HEK293 (cell line): ENCODE measurements at regions not wholly inside any gene's neighbourhood (a gene's known extent, or its start where the extent isn't known, plus 50 kb on each side); places are given as distances from the start of the nearest gene placed in this dataset.

Experiments used
- CTCF ChIA-PET: fragments of 350-600 bp; formaldehyde crosslinking; extraction: SDS; loops from one replicate; lab custom pipeline; 2021; ENCODE audit warnings: antibody characterized with exemption; lab: Yijun Ruan, JAX
- POLR2A ChIA-PET: fragments of 300-600 bp; formaldehyde crosslinking; extraction: SDS; loops from one replicate; lab custom pipeline; 2020; ENCODE audit warnings: antibody characterized with exemption, inconsistent platforms; lab: Yijun Ruan, JAX
- H3K27ac ChIP-seq: fragments of 200-500 bp; sonication (Bioruptor generic); 2 replicates; pipeline ENCODE4 v1.5.1; 2014; ENCODE audit warnings: low read depth, low read length, control low read depth, inconsistent platforms; ENCODE audit errors: extremely low read depth
- H3K36me3 ChIP-seq, 2 experiments: fragments of 200-500 bp in 1 of 2; sonication (Bioruptor generic) in 1 of 2; 1 replicate in 1 of 2; 2 replicates in 1 of 2; pipeline ENCODE4 v1.5.1; 2014 to 2017; ENCODE audit warnings: inconsistent platforms in 2 of 2, low read length in 2 of 2; ENCODE audit not compliant: control insufficient read depth in 2 of 2, insufficient read depth in 1 of 2
- H3K4me1 ChIP-seq: fragments of 200-500 bp; sonication (Bioruptor generic); 2 replicates; pipeline ENCODE4 v1.5.1; 2014; ENCODE audit warnings: mild to moderate bottlenecking, low read length, inconsistent platforms; ENCODE audit not compliant: control insufficient read depth, insufficient read depth
- H3K4me3 ChIP-seq: 2 replicates; pipeline ENCODE4 v1.5.1; 2011; ENCODE audit warnings: low read depth, mild to moderate bottlenecking, control low read depth, low read length, moderate library complexity
- H3K9me3 ChIP-seq: fragments of 200-500 bp; sonication (Bioruptor generic); 2 replicates; pipeline ENCODE4 v1.5.1; 2014; ENCODE audit warnings: low read depth, low read length, inconsistent platforms; ENCODE audit not compliant: control insufficient read depth, insufficient read depth
- BCL6B ChIP-seq: fragments of 450-650 bp; formaldehyde crosslinking; IDR thresholded peaks from 2 replicates; pipeline ENCODE4 v1.5.1; 2017; ENCODE audit warnings: missing biosample characterization, missing genetic modification characterization
- GLI2 ChIP-seq: fragments of 450-650 bp; formaldehyde crosslinking; IDR thresholded peaks from 2 replicates; pipeline ENCODE4; 2017; ENCODE audit warnings: missing biosample characterization, missing genetic modification characterization, low read depth, borderline replicate concordance
- HOXA7 ChIP-seq: sonication (generic); formaldehyde crosslinking; IDR thresholded peaks from 2 replicates; pipeline ENCODE4 v1.8.1; 2022; ENCODE audit warnings: missing genetic modification reagents, borderline replicate concordance
- KLF10 ChIP-seq: fragments of 450-650 bp; IDR thresholded peaks from 2 replicates; pipeline ENCODE4 v1.5.1; 2018; ENCODE audit warnings: missing biosample characterization, mild to moderate bottlenecking, missing genetic modification characterization
- OVOL3 ChIP-seq: fragments of 450-650 bp; formaldehyde crosslinking; IDR thresholded peaks from 2 replicates; pipeline ENCODE4 v1.5.1; 2016; ENCODE audit warnings: missing biosample characterization, missing genetic modification characterization
- REPIN1 ChIP-seq: fragments of 450-650 bp; formaldehyde crosslinking; IDR thresholded peaks from 2 replicates; pipeline ENCODE4 v1.5.1; 2017; ENCODE audit warnings: missing biosample characterization, missing genetic modification characterization, low read depth
- SALL2 ChIP-seq: fragments of 450-650 bp; formaldehyde crosslinking; IDR thresholded peaks from 2 replicates; pipeline ENCODE4 v1.5.0; 2017; ENCODE audit warnings: missing biosample characterization, mild to moderate bottlenecking, missing genetic modification characterization, borderline replicate concordance
- YY2 ChIP-seq: fragments of 450-650 bp; formaldehyde crosslinking; IDR thresholded peaks from 2 replicates; pipeline ENCODE4 v1.5.1; 2016; ENCODE audit warnings: missing biosample characterization, missing genetic modification characterization
- ZFHX2 ChIP-seq: fragments of 450-650 bp; formaldehyde crosslinking; conservative IDR thresholded peaks from 2 replicates; pipeline ENCODE4 v1.5.1; 2016; ENCODE audit warnings: missing biosample characterization, missing genetic modification characterization
- ZFP37 ChIP-seq: fragments of 450-650 bp; formaldehyde crosslinking; IDR thresholded peaks from 2 replicates; pipeline ENCODE4 v1.5.1; 2016; ENCODE audit warnings: missing biosample characterization, missing genetic modification characterization
- ZNF10 ChIP-seq: fragments of 450-650 bp; formaldehyde crosslinking; IDR thresholded peaks from 2 replicates; pipeline ENCODE4 v1.5.1; 2017; ENCODE audit warnings: missing biosample characterization, missing genetic modification characterization
- ZNF114 ChIP-seq: fragments of 450-650 bp; formaldehyde crosslinking; IDR thresholded peaks from 2 replicates; pipeline ENCODE4 v1.5.0; 2017; ENCODE audit warnings: missing biosample characterization, missing genetic modification characterization
- ZNF157 ChIP-seq: fragments of 450-650 bp; formaldehyde crosslinking; IDR thresholded peaks from 2 replicates; pipeline ENCODE4 v1.5.1; 2016; ENCODE audit warnings: missing biosample characterization, missing genetic modification characterization
- ZNF174 ChIP-seq: fragments of 450-650 bp; formaldehyde crosslinking; IDR thresholded peaks from 2 replicates; pipeline ENCODE4 v1.5.0; 2017; ENCODE audit warnings: missing biosample characterization, mild to moderate bottlenecking, missing genetic modification characterization
- ZNF175 ChIP-seq: fragments of 450-650 bp; formaldehyde crosslinking; IDR thresholded peaks from 2 replicates; pipeline ENCODE4 v1.5.1; 2016; ENCODE audit warnings: missing biosample characterization, missing genetic modification characterization
- ZNF280C ChIP-seq: fragments of 450-650 bp; formaldehyde crosslinking; IDR thresholded peaks from 2 replicates; pipeline ENCODE4 v1.5.1; 2016; ENCODE audit warnings: missing biosample characterization, missing genetic modification characterization
- ZNF354C ChIP-seq: fragments of 450-650 bp; formaldehyde crosslinking; IDR thresholded peaks from 2 replicates; pipeline ENCODE4 v1.5.1; 2016; ENCODE audit warnings: missing biosample characterization, missing genetic modification characterization, low read depth, borderline replicate concordance
- ZNF362 ChIP-seq: fragments of 450-650 bp; formaldehyde crosslinking; IDR thresholded peaks from 2 replicates; pipeline ENCODE4 v1.5.1; 2016; ENCODE audit warnings: missing biosample characterization, missing genetic modification characterization
- ZNF394 ChIP-seq: fragments of 450-650 bp; formaldehyde crosslinking; IDR thresholded peaks from 2 replicates; pipeline ENCODE4 v1.5.1; 2016; ENCODE audit warnings: missing biosample characterization, missing genetic modification characterization, mild to moderate bottlenecking, moderate library complexity, borderline replicate concordance
- ZNF416 ChIP-seq: fragments of 450-650 bp; formaldehyde crosslinking; IDR thresholded peaks from 2 replicates; pipeline ENCODE4 v1.5.1; 2016; ENCODE audit warnings: missing biosample characterization, missing genetic modification characterization
- ZNF548 ChIP-seq: fragments of 450-650 bp; formaldehyde crosslinking; IDR thresholded peaks from 2 replicates; pipeline ENCODE4 v1.5.1; 2016; ENCODE audit warnings: missing biosample characterization, missing genetic modification characterization
- ZNF670 ChIP-seq: fragments of 450-650 bp; formaldehyde crosslinking; IDR thresholded peaks from 2 replicates; pipeline ENCODE4 v1.5.1; 2016; ENCODE audit warnings: missing biosample characterization, missing genetic modification characterization, low read depth
- ZNF747 ChIP-seq: fragments of 450-650 bp; formaldehyde crosslinking; IDR thresholded peaks from 2 replicates; pipeline ENCODE4 v1.5.1; 2016; ENCODE audit warnings: missing biosample characterization, missing genetic modification characterization
- ZNF776 ChIP-seq: fragments of 450-650 bp; formaldehyde crosslinking; IDR thresholded peaks from 2 replicates; pipeline ENCODE4 v1.5.0; 2017; ENCODE audit warnings: missing biosample characterization, missing genetic modification characterization, borderline replicate concordance
- ZSCAN23 ChIP-seq: fragments of 450-650 bp; formaldehyde crosslinking; IDR thresholded peaks from 2 replicates; pipeline ENCODE4 v1.5.1; 2016; ENCODE audit warnings: missing biosample characterization, missing genetic modification characterization
- ZSCAN4 ChIP-seq: fragments of 450-650 bp; formaldehyde crosslinking; IDR thresholded peaks from 2 replicates; pipeline ENCODE4 v1.5.1; 2017; ENCODE audit warnings: missing biosample characterization, missing genetic modification characterization
- TF ChIP-seq, protein P1 (sequence below): fragments of 450-650 bp; formaldehyde crosslinking; IDR thresholded peaks from 2 replicates; pipeline ENCODE4 v1.5.1; 2016; ENCODE audit warnings: missing biosample characterization, missing genetic modification characterization, borderline replicate concordance
- TF ChIP-seq, protein P2 (sequence below): fragments of 450-650 bp; formaldehyde crosslinking; optimal IDR thresholded peaks from 2 replicates; pipeline ENCODE3; 2016; ENCODE audit warnings: missing biosample characterization, mild to moderate bottlenecking, missing genetic modification characterization

DNA sequence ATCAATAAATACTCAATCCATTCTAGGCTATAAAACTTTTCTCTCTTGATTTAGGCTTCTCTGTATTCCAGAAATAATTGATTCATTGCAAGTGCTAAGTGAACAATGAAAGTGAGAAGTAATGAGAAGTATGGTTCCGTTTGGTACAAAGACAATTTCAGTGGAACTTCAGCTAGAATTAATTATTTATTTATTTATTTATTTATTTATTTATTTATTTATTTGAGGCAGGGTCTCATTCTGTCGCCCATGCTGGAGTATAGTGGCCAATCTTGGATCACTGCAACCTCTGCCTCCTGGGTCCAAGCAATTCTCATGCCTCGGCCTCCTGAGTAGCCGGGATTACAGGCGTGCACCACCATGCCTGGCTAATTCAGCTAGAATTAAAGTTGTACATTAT lies 262.1 kb downstream of the B3GLCT start (continued):
- TF ChIP-seq ZSCAN4 (tag by site-specific recombination): no peak
- TF ChIP-seq ZSCAN23 (tag by site-specific recombination): no peak
- TF ChIP-seq ZNF354C (tag by site-specific recombination): no peak
- TF ChIP-seq, protein P1, sequence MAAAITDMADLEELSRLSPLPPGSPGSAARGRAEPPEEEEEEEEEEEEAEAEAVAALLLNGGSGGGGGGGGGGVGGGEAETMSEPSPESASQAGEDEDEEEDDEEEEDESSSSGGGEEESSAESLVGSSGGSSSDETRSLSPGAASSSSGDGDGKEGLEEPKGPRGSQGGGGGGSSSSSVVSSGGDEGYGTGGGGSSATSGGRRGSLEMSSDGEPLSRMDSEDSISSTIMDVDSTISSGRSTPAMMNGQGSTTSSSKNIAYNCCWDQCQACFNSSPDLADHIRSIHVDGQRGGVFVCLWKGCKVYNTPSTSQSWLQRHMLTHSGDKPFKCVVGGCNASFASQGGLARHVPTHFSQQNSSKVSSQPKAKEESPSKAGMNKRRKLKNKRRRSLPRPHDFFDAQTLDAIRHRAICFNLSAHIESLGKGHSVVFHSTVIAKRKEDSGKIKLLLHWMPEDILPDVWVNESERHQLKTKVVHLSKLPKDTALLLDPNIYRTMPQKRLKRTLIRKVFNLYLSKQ (tag by site-specific recombination): no peak
- no peak for TF ChIP-seq ZNF747
- TF ChIP-seq ZNF776 (tag by site-specific recombination): no peak
- TF ChIP-seq ZNF362 (tag by site-specific recombination): no peak
- TF ChIP-seq ZNF114 (tag by site-specific recombination): no peak
- TF ChIP-seq, protein P2, sequence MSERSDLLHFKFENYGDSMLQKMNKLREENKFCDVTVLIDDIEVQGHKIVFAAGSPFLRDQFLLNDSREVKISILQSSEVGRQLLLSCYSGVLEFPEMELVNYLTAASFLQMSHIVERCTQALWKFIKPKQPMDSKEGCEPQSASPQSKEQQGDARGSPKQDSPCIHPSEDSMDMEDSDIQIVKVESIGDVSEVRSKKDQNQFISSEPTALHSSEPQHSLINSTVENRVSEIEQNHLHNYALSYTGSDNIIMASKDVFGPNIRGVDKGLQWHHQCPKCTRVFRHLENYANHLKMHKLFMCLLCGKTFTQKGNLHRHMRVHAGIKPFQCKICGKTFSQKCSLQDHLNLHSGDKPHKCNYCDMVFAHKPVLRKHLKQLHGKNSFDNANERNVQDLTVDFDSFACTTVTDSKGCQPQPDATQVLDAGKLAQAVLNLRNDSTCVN: no peak
- TF ChIP-seq ZFP37: no peak
- TF ChIP-seq KLF10 (tag by site-specific recombination): no peak

GRCh38 chr13:31462766-31463165 lies 263.0 kb downstream of the B3GLCT start:
- CTCF ChIA-PET: interaction anchor here (1.0 kb wide), 1 partner anchor 75 kb away, joined by 3 read pairs; no protein-coding TSS in a partner anchor
- Histone ChIP-seq H3K4me3 (no peak overlapping the region), H3K4me1 (no peaks in the 10 kb centered on the region), H3K27ac (no peak overlapping the region), H3K36me3 (no peaks in the 10 kb centered on the region), H3K9me3 (no peaks in the 10 kb centered on the region)
- POLR2A ChIA-PET: no interaction called here
- TF ChIP-seq ZNF280C (tag by site-specific recombination): no peak
- TF ChIP-seq HOXA7 (CRISPR knock-in tag): no peak
- no peak for TF ChIP-seq OVOL3 (tag by site-specific recombination)
- no peak for TF ChIP-seq BCL6B
- TF ChIP-seq ZFHX2 (tag by site-specific recombination): no peak
- TF ChIP-seq ZNF394: no peak
- TF ChIP-seq, protein P1 (tag by site-specific recombination): no peak
- TF ChIP-seq REPIN1 (tag by site-specific recombination): no peak
- no peak for TF ChIP-seq ZNF174 (tag by site-specific recombination)
- TF ChIP-seq ZNF670: no peak
- no peak for TF ChIP-seq ZNF157 (tag by site-specific recombination)
- TF ChIP-seq ZNF416 (tag by site-specific recombination): no peak
- TF ChIP-seq ZNF10: no peak
- no peak for TF ChIP-seq GLI2 (tag by site-specific recombination)
- no peak for TF ChIP-seq ZNF548 (tag by site-specific recombination)
- TF ChIP-seq YY2 (tag by site-specific recombination): no peak
- TF ChIP-seq SALL2 (tag by site-specific recombination): no peak
- no peak for TF ChIP-seq ZNF175 (tag by site-specific recombination)
